Activated CD4-positive, alpha-beta T cell treated with anti-CD3 and anti-CD28 coated beads, Interleukin-2, amount 10 ng/mL, durations not matched to agents 7 days and 5 days (primary cell): ENCODE measurements at regions not wholly inside any gene's neighbourhood (a gene's known extent, or its start where the extent isn't known, plus 50 kb on each side); places are given as distances from the start of the nearest gene placed in this dataset.
"Not testable (repeated sequence)": the region's sequence is repeated elsewhere in the genome, so short reads cannot be mapped to it uniquely, and the experiment has no call there.

Experiments
- CTCF ChIA-PET: fragments of 350-600 bp; sonication (Branson Sonifier 250); formaldehyde crosslinking; loops from one replicate; lab custom pipeline; 2021; ENCODE audit warnings: antibody characterized with exemption; lab: Charles Lee
- POLR2A ChIA-PET: fragments of 350-600 bp; sonication (Branson Sonifier 250); formaldehyde crosslinking; loops from one replicate; lab custom pipeline; 2021; ENCODE audit warnings: antibody characterized with exemption; lab: Charles Lee
- DNase-seq: peaks from one replicate; pipeline ENCODE4 v3.0.0-alpha.2; 2020
- H3K27ac Mint-ChIP-seq: one replicate; pipeline ENCODE4 v1.8.0; 2021; ENCODE audit warnings: mild to moderate bottlenecking, moderate library complexity, mixed read lengths
- H3K27me3 Mint-ChIP-seq: one replicate; pipeline ENCODE4 v1.8.0; 2021; ENCODE audit warnings: mixed read lengths
- H3K36me3 Mint-ChIP-seq: one replicate; pipeline ENCODE4 v1.8.0; 2021; ENCODE audit warnings: low read depth, mixed read lengths
- H3K4me1 Mint-ChIP-seq: one replicate; pipeline ENCODE4 v1.8.0; 2021; ENCODE audit warnings: mixed read lengths
- H3K4me3 Mint-ChIP-seq: one replicate; pipeline ENCODE4 v1.8.0; 2021; ENCODE audit warnings: mild to moderate bottlenecking, moderate library complexity, mixed read lengths
- H3K9me3 Mint-ChIP-seq: one replicate; pipeline ENCODE4 v1.8.0; 2021; ENCODE audit warnings: mixed read lengths

DNA sequence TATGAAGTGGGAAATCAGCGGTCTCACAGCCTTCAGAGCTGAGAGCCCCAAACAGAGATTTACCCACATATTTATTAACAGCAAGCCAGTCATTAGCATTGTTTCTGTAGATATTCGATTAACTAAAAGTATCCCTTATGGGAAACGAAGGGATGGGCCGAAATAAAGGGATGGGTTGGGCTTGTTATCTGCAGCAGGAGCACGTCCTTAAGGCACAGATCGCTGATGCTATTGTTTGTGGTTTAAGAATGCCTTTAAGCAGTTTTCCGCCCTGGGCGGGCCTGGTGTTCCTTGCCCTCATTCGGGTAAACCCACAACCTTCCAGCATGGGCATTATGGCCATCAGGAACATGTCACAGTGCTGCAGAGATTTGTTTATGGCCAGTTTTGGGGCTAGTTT, 580.3 kb upstream of the CHD1 start:
- H3K9me3 Mint-ChIP-seq, DNase-seq, H3K27me3 Mint-ChIP-seq, H3K36me3 Mint-ChIP-seq, H3K4me3 Mint-ChIP-seq, H3K4me1 Mint-ChIP-seq, CTCF ChIA-PET, H3K27ac Mint-ChIP-seq, POLR2A ChIA-PET: not testable (repeated sequence)

DNA sequence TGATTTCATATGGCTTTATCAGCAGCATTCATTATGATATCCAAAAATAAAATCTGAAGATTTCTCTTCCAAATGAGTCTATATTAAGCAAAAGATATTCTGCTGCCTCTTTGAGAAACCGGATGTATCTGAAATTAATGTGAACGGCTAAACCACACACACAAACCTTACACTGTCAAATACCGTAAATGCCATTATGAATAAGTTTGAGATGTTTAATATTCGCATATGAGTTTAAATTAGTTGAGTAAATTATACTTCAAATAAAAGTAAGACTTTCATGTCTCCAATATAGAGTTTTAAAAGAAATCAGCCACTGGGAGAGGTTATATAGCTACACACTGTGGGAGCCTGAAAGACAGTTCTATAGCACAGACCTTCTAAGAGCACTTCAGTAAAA, 566.6 kb upstream of the CHD1 start:
- CTCF ChIA-PET, result not testable (repeated sequence)

DNA sequence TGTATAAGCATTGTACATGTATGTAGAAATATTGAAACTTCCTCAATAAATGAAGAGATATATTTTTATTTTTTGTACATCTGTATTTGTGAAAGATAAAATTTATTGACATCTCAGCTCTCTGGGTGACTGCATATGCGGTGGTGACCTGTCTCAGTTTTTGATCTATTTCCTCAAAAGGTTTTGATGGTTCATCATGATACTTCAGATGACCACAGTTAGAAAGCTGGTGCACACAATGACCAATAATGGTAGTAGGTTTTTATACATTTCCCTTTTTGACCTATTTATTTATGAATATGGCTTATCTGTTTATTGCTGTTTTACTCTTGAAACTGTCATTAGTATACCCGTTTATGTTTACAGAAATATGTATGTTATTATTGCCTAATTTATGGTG, 549.6 kb upstream of the CHD1 start:
- H3K4me3 Mint-ChIP-seq, H3K36me3 Mint-ChIP-seq, POLR2A ChIA-PET, CTCF ChIA-PET, H3K27ac Mint-ChIP-seq, DNase-seq, H3K4me1 Mint-ChIP-seq, H3K27me3 Mint-ChIP-seq, H3K9me3 Mint-ChIP-seq: not testable (repeated sequence)

More for the DNA sequence above, 566.6 kb upstream of the CHD1 start:
- H3K36me3 Mint-ChIP-seq, H3K9me3 Mint-ChIP-seq, POLR2A ChIA-PET, H3K4me1 Mint-ChIP-seq, H3K27ac Mint-ChIP-seq, H3K4me3 Mint-ChIP-seq, DNase-seq, H3K27me3 Mint-ChIP-seq: not testable (repeated sequence)

DNA sequence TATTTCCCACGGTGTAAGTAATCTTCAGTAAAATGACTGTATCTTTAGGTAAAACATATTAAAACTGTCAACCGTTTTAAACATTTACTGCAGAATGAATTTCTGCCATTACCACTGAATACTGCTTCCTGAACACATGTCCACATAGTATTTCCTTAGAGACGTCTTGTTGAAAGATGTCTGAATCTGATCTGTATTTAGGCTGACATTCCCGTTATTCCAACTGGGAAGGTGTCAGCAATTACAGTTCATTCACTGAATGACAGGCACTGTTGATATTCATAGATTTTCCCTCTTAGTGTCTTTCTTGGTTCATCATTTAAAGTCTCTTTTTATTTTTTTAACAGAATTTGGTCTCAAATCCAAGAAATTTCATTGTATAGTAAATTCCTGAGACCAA, 544.5 kb upstream of the CHD1 start:
- H3K36me3 Mint-ChIP-seq, H3K9me3 Mint-ChIP-seq, H3K4me3 Mint-ChIP-seq, POLR2A ChIA-PET, H3K27me3 Mint-ChIP-seq, H3K4me1 Mint-ChIP-seq, DNase-seq, H3K27ac Mint-ChIP-seq, CTCF ChIA-PET: not testable (repeated sequence)

DNA sequence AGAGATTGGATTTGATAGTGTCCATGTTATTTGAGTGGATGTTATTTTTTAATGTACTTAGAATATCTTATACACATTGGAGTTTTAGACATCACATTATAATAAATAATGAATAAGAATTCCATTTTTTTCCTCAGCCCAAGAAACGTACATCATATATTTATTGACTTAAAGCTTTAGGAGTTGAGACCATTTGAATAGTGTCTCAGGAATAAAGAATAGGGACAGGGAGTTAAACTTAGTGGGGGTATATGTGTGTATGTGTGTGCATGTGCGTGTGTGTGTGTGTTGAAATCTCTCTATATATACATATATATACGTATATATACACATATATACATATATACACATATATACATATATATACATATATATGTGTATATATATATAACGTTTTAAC, 542.9 kb upstream of the CHD1 start:
- H3K9me3 Mint-ChIP-seq, POLR2A ChIA-PET, H3K27me3 Mint-ChIP-seq, CTCF ChIA-PET, H3K4me3 Mint-ChIP-seq, DNase-seq, H3K4me1 Mint-ChIP-seq, H3K27ac Mint-ChIP-seq, H3K36me3 Mint-ChIP-seq: not testable (repeated sequence)

DNA sequence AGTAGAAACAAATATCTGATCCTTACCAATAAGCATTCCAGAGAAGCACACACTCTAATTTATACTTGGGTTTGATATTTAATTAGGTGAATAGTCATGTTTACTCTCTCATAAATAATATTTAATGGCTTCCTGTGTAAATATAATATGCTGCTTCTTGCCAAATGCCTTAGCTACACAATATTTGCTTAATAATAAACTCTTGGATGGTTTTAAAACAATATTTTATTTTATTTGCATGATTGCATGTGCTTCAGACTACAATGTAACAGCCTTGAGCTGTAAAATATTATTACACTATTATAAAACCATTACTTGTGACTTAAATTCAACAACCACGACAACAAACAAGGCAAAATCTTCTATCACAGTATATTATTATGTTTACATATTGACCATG, 542.4 kb upstream of the CHD1 start:
- DNase-seq, H3K9me3 Mint-ChIP-seq, H3K4me1 Mint-ChIP-seq, POLR2A ChIA-PET, H3K4me3 Mint-ChIP-seq, H3K36me3 Mint-ChIP-seq, CTCF ChIA-PET, H3K27ac Mint-ChIP-seq, H3K27me3 Mint-ChIP-seq: not testable (repeated sequence)

DNA sequence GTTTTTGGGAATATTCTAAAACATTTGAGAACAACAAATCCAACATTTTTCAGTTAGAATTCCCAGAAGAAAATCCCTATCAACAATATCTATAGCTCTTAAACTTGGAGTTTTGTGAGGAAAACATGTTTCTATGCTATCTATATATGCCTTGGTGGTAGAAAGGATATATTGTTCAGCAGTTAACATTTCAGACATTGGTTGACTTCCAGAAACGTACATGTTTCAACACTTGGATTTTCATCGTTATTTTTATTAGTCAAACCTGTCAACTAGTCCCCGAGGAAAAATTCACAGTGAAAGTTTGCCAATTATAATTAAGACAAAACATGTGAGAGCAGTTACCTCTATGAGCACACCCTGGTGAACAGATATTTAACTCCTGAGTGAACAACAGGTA, 541.8 kb upstream of the CHD1 start:
- H3K4me1 Mint-ChIP-seq, H3K36me3 Mint-ChIP-seq, CTCF ChIA-PET, H3K4me3 Mint-ChIP-seq, H3K9me3 Mint-ChIP-seq, H3K27ac Mint-ChIP-seq, DNase-seq, H3K27me3 Mint-ChIP-seq, POLR2A ChIA-PET: not testable (repeated sequence)

DNA sequence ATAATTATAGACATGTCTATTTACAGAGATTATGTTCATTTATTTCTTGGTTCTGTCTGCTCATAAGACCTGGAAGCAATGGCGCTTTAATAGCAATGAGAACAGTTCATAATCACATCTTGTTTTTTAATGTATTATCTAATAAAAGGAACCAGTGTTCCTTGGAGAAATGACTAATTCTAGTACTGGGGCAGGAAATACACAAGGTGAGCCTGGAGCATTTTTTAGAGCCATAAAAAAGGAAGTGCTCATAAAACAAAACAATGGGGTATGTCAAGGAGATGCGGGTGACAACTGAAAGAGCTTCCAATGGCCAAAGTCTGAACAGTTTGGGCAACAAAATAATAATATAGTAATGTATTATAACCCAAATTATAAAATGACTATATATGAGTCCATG, 531.9 kb upstream of the CHD1 start:
- Mint-ChIP-seq H3K27ac (no peak overlapping the region), H3K4me3 (no peak overlapping the region), H3K4me1 (no peaks in the 10 kb centered on the region), H3K9me3 (no peaks in the 10 kb centered on the region), H3K27me3 (no peaks in the 10 kb centered on the region), H3K36me3 (no peaks in the 10 kb centered on the region)
- CTCF ChIA-PET, result no interaction called here
- no peak for DNase-seq
- POLR2A ChIA-PET, result no interaction called here

DNA sequence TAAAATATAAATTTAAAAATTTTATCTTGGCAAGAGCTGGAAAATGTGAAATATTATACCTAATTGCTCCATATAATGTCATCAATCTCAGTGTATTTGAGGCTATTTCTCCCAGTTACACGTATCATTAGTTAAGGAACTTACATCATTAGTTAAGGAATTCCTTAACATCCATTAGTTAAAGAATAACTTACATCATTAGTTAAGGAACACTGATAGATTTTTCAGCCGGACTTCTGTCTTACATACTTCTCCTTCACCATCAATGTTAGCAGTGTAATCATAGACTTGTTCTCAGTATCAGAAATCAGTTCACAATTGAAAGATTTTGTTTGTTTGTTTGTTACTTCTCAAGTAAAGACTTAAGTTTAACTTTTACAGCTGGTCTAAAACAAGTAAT, 524.4 kb upstream of the CHD1 start:
- ChIA-PET POLR2A (no interaction called here), CTCF (no interaction called here)
- Mint-ChIP-seq H3K4me1 (no peaks in the 10 kb centered on the region), H3K27me3 (no peaks in the 10 kb centered on the region), H3K9me3 (no peaks in the 10 kb centered on the region), H3K36me3 (no peaks in the 10 kb centered on the region), H3K27ac (no peak overlapping the region), H3K4me3 (no peak overlapping the region)
- DNase-seq, result no peak

DNA sequence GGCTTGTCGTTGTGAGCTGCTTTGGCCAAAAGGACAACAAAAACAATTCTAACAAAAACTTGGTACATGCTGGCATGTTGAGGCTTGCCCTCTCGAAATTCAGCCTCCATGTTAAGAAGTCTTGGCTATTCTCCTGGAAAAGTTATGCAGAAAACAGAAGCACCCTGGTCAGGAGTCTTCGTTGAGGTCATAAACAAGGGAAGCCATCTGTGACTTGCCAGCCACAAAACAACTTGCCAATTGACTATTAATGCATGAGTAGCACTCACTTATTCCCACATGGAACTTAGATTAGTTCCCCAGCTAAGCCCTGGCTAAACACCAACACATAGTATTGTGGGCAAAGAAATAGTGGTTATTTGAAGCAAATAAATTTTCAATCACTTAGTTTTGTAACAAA, 521.0 kb upstream of the CHD1 start:
- DNase-seq, result no peak
- Mint-ChIP-seq H3K4me1 (no peaks in the 10 kb centered on the region), H3K27me3 (no peaks in the 10 kb centered on the region), H3K36me3 (no peaks in the 10 kb centered on the region), H3K27ac (no peak overlapping the region), H3K9me3 (no peaks in the 10 kb centered on the region), H3K4me3 (no peak overlapping the region)
- CTCF ChIA-PET, result no interaction called here
- POLR2A ChIA-PET, result no interaction called here

DNA sequence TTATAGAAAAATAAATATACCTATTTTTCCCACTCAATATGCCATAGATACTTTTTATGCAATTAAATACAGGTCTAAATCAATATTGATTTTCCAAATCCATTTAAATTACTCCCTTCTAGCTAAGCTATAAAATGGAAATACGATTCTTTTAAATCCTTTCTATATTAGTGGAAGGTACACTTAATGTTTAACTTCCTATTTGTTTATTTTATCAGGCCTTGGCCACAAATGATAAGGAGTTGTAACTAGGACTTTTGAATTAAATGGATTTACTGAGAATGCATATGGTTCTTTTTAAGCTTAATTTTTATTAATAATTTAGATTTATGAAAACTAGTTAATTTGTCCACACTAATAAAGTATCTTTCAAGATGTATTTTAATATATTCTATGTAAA, 517.0 kb upstream of the CHD1 start:
- Mint-ChIP-seq H3K27me3 (no peaks in the 10 kb centered on the region), H3K4me1 (no peaks in the 10 kb centered on the region), H3K36me3 (no peaks in the 10 kb centered on the region), H3K27ac (no peak overlapping the region), H3K4me3 (no peak overlapping the region), H3K9me3 (no peaks in the 10 kb centered on the region)
- ChIA-PET POLR2A (no interaction called here), CTCF (no interaction called here)
- no peak for DNase-seq

DNA sequence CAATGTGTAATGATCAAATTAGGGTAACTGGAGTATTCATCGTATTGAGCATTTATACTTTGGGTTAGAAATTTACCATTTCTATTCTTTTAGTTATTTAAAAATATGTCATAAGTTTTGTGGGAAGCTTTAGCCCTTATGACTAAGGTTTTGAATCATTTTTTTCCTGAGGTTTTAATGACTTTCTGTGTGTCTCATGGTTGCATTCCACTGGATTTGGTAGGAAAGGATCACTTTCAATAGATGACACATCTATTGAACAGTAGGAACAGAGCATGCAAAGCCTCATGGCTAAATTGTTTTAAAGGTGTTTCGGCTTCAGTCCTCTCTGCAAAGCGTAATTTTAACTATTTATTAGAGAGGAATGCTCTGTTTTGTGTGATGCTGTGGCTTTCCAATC, 512.4 kb upstream of the CHD1 start:
- H3K27me3 Mint-ChIP-seq, result no peaks in the 10 kb centered on the region
- no peaks in the 10 kb centered on the region for H3K9me3 Mint-ChIP-seq
- ChIA-PET POLR2A (no interaction called here), CTCF (no interaction called here)
- H3K4me1 Mint-ChIP-seq, result no peaks in the 10 kb centered on the region
- H3K4me3 Mint-ChIP-seq, result no peak overlapping the region
- H3K27ac Mint-ChIP-seq, result no peak overlapping the region
- H3K36me3 Mint-ChIP-seq, result no peaks in the 10 kb centered on the region
- no peak for DNase-seq

DNA sequence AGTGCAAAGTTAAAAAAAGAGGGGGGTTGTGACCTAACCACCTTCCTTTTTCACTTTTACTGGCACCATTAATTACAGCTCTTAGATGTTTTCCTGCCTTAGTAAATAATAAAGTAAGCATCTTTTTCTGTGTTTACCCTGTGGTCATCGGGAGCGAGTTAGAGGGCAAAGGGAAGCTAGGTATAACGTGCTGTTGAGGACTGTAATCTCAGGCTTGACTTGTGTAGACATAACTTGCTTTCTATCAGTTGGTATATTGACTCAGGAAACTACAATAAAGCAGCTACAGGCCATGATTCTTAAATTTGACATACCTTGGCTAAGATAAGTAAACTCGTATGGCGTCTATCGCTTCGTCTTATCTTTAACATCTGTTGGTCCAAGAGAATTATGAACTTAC, 509.8 kb upstream of the CHD1 start:
- ChIA-PET CTCF (no interaction called here), POLR2A (no interaction called here)
- no peak for DNase-seq
- Mint-ChIP-seq H3K36me3 (no peaks in the 10 kb centered on the region), H3K4me3 (no peak overlapping the region), H3K9me3 (no peaks in the 10 kb centered on the region), H3K27ac (no peak overlapping the region), H3K27me3 (no peaks in the 10 kb centered on the region), H3K4me1 (no peaks in the 10 kb centered on the region)

DNA sequence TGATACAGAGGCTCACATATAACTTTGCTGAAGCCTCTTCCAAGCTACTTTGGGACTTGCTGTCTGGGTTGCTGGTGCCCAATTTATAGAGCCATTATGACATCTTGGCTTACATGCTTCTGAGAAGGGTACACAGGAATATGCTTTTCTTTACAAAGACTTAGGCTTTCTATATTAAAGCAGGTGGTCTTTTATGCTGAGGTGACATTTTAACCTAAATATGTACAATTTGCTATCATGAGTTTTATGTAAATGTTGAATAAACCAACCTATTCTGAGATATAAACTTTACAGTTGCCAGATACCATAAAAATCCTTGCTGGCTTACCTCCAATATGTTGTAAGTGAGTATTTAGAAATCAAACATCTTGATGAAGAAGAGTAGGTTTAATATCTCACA, 509.2 kb upstream of the CHD1 start:
- ChIA-PET POLR2A (no interaction called here), CTCF (no interaction called here)
- no peak overlapping the region for H3K4me3 Mint-ChIP-seq
- no peaks in the 10 kb centered on the region for H3K9me3 Mint-ChIP-seq
- no peak for DNase-seq
- H3K36me3 Mint-ChIP-seq, result no peaks in the 10 kb centered on the region
- no peaks in the 10 kb centered on the region for H3K27me3 Mint-ChIP-seq
- no peaks in the 10 kb centered on the region for H3K4me1 Mint-ChIP-seq
- H3K27ac Mint-ChIP-seq, result no peak overlapping the region

DNA sequence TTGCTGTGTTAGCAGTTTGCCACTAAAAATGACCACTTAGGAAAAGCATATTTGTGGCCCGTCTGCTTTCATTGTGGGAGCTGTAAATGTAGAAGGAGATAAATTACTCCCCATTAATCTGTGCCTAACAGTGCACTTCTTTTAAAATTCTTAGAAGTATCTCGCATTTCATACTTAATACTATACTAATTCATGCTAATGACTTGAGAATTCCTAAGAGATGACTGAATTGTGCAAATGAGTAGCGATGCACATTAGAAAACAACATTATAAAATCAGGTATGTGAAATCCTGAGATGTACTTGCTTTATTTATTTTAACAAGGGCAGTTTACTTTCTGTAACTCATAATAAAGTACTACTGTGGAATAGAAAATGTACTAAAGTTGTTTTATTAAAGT, 494.6 kb upstream of the CHD1 start:
- H3K36me3 Mint-ChIP-seq, H3K9me3 Mint-ChIP-seq, H3K27ac Mint-ChIP-seq, H3K4me3 Mint-ChIP-seq, POLR2A ChIA-PET, H3K4me1 Mint-ChIP-seq, DNase-seq, CTCF ChIA-PET, H3K27me3 Mint-ChIP-seq: not testable (repeated sequence)
